GM12878 (cell line): ENCODE measurements at regions not wholly inside any gene's neighbourhood (a gene's known extent, or its start where the extent isn't known, plus 50 kb on each side); places are given as distances from the start of the nearest gene placed in this dataset.

Experiments
- ATAC-seq: fragments of 200-7000 bp; cut with Tn5 transposase; 3 replicates; pipeline ENCODE4 v1.9.1; 2020; ENCODE audit warnings: mild to moderate bottlenecking, moderate library complexity
- BruUV-seq: library from RNA; stranded (reverse); fragments of 400-500 nt; replicated peaks from 2 replicates; lab custom pipeline; 2021; lab: Mats Ljungman, UMichigan
- CTCF ChIA-PET: fragments of 300-600 bp; sonication (Branson Sonifier 250); formaldehyde crosslinking; extraction: SDS; loops from one replicate; lab custom pipeline; 2021; ENCODE audit warnings: inconsistent platforms; lab: Yijun Ruan, JAX
- POLR2A ChIA-PET: fragments of 350-600 bp; formaldehyde crosslinking; extraction: SDS; loops from one replicate; lab custom pipeline; 2021; ENCODE audit warnings: inconsistent platforms; lab: Charles Lee
- RAD21 ChIA-PET: fragments of 300-600 bp; sonication (Branson Sonifier 250); formaldehyde crosslinking; loops from one replicate; lab custom pipeline; 2023; ENCODE audit warnings: antibody characterized with exemption; ENCODE audit not compliant: unreplicated experiment; lab: Charles Lee
- SMC1A ChIA-PET: fragments of 300-600 bp; sonication (Branson Sonifier 250); formaldehyde crosslinking; loops from one replicate; lab custom pipeline; 2023; ENCODE audit not compliant: unreplicated experiment, uncharacterized antibody; lab: Charles Lee
- DNase-seq: peaks from one replicate; pipeline ENCODE4 v3.0.0-alpha.2; 2011; ENCODE audit warnings: low read depth, low spot score
- FAIRE-seq: peaks from 3 replicates; lab custom pipeline; 2011; peaks lifted over from hg19 to GRCh38; lab: Jason Lieb, UNC
- H2AFZ ChIP-seq: 2 replicates; pipeline ENCODE4 v1.6.0; 2011; ENCODE audit warnings: low read depth, low read length, control low read depth; ENCODE audit not compliant: control insufficient read depth
- H3K27ac ChIP-seq: 2 replicates; pipeline ENCODE4 v1.5.1; 2011; ENCODE audit warnings: control low read depth; ENCODE audit not compliant: control insufficient read depth, insufficient read depth
- H3K27me3 ChIP-seq, 2 experiments: replicated peaks in 1 of 2; 2 replicates each; pipeline versions ENCODE4 v1.6.0 to v1.6.1; 2011; ENCODE audit warnings: low read length in 1 of 2; ENCODE audit not compliant: control insufficient read depth in 2 of 2, insufficient read depth in 2 of 2
- H3K36me3 ChIP-seq, 2 experiments: 2 replicates each; pipeline ENCODE4 v1.5.1; 2011; ENCODE audit warnings: low read length in 1 of 2; ENCODE audit not compliant: control insufficient read depth in 2 of 2, insufficient read depth in 2 of 2
- H3K4me1 ChIP-seq: 2 replicates; pipeline ENCODE4 v1.6.1; 2011; ENCODE audit warnings: mild to moderate bottlenecking, low read length, moderate library complexity, mixed read lengths; ENCODE audit not compliant: control insufficient read depth, insufficient read depth
- H3K4me2 ChIP-seq: 2 replicates; pipeline ENCODE4 v1.6.0; 2011; ENCODE audit warnings: control low read depth; ENCODE audit not compliant: control insufficient read depth, insufficient read depth
- H3K4me3 ChIP-seq: fragments of 200-600 bp; sonication (generic); 2 replicates; pipeline ENCODE4 v1.5.1; 2016
- H3K79me2 ChIP-seq: 2 replicates; pipeline ENCODE4 v1.6.0; 2011; ENCODE audit warnings: low read length; ENCODE audit not compliant: control insufficient read depth, insufficient read depth
- H3K9ac ChIP-seq: 2 replicates; pipeline ENCODE4 v1.8.0; 2011; ENCODE audit warnings: low read length, control low read depth, mixed read lengths; ENCODE audit not compliant: control insufficient read depth, insufficient read depth
- H3K9me3 ChIP-seq: replicated peaks from 3 replicates; pipeline ENCODE4 v1.5.1; 2011; ENCODE audit warnings: mild to moderate bottlenecking, low read length; ENCODE audit not compliant: control insufficient read depth, insufficient read depth
- H4K20me1 ChIP-seq: 2 replicates; pipeline ENCODE4 v1.6.0; 2011; ENCODE audit not compliant: control insufficient read depth, insufficient read depth
- MEF2A ChIP-seq: IDR thresholded peaks from 2 replicates; pipeline ENCODE4 v1.6.1; 2011; ENCODE audit warnings: low read depth, mild to moderate bottlenecking, low read length, moderate library complexity; ENCODE audit not compliant: insufficient read depth
- PAX5 ChIP-seq: IDR thresholded peaks from 2 replicates; pipeline ENCODE4 v1.6.1; 2011; ENCODE audit warnings: low read depth, low read length, borderline replicate concordance
- TBL1XR1 ChIP-seq: IDR thresholded peaks from 2 replicates; pipeline ENCODE4 v1.6.1; 2012; ENCODE audit warnings: low read depth, low read length, improper control_type of control experiment
- ZNF24 ChIP-seq: fragments of 450-650 bp; IDR thresholded peaks from 2 replicates; pipeline ENCODE4 v1.6.1; 2017; ENCODE audit warnings: antibody characterized with exemption, mild to moderate bottlenecking
- WGBS: methylation state at CpG from one replicate; pipeline ENCODE4 v1.1.6; 2016; ENCODE audit warnings: low lambda C conversion rate; ENCODE audit not compliant: insufficient replicate concordance, insufficient coverage; ENCODE audit errors: missing lambda C conversion rate; 5-methylcytosine and 5-hydroxymethylcytosine counted together
- in situ Hi-C: fragments of 300-500 bp; cut with MboI; formaldehyde crosslinking; loops from 9 replicates; pipeline ENCODE4 v1.14.3; 2018; ENCODE audit warnings: mixed read lengths
- intact Hi-C: fragments of 100-400 bp; cut with micrococcal nuclease; formaldehyde crosslinking; loops from one replicate; pipeline ENCODE4 v1.14.2; 2022; ENCODE audit not compliant: unreplicated experiment
- TF ChIP-seq, protein P1 (sequence below), 3 experiments: IDR thresholded peaks in 2 of 3; conservative IDR thresholded peaks in 1 of 3; 2 replicates each; pipeline ENCODE4 v1.5.1; 2011; ENCODE audit warnings: low read depth in 3 of 3, low read length in 3 of 3, mild to moderate bottlenecking in 3 of 3, control low read depth in 2 of 3, moderate library complexity in 2 of 3, inconsistent platforms in 1 of 3, mixed read lengths in 1 of 3; ENCODE audit not compliant: control insufficient read depth in 2 of 3, insufficient read depth in 1 of 3; ENCODE audit errors: extremely low read depth in 1 of 3
- TF ChIP-seq, protein P2 (sequence below): fragments of 450-650 bp; IDR thresholded peaks from 2 replicates; pipeline ENCODE4 v1.6.1; 2017; ENCODE audit warnings: antibody characterized with exemption, mild to moderate bottlenecking, moderate library complexity

DNA sequence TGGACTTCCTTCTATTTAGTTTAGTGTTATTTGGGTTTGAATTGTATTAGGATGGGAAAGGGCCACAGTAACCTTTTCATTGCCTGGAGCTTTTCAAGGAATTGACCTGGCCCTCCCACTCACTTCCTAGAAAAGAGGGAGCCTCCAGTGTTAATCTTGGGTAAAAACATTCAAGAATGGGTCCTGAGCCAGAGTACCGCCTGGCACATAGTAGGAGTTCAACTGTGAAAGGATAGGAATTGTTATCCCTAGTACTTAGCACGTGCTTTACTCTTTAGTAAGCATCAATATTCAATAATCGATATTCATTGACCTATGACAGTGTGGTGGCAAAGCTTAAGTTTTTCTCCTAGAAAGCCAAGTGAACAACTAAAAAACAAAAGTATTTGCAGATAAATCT is 179.9 kb downstream of the IRS1 start:
- intact Hi-C loops: no loop called here
- in situ Hi-C loops: no loop called here
- FAIRE-seq (no peak), DNase-seq (no peak), ATAC-seq (no peak)
- Histone ChIP-seq H3K79me2 (no peaks in the 10 kb centered on the region), H3K9ac (no peak overlapping the region), H3K27me3 (no peaks in the 10 kb centered on the region), H3K27ac (no peak overlapping the region), H3K4me2 (no peak overlapping the region), H2AFZ (no peak overlapping the region), H3K9me3 (no peaks in the 10 kb centered on the region), H3K4me1 (no peaks in the 10 kb centered on the region), H3K4me3 (no peak overlapping the region), H3K36me3 (no peaks in the 10 kb centered on the region), H4K20me1 (no peaks in the 10 kb centered on the region)
- ChIA-PET RAD21 (no interaction called here), SMC1A (no interaction called here), POLR2A (no interaction called here), CTCF (no interaction called here)
- TF ChIP-seq MEF2A (no peak), PAX5 (no peak), ZNF24 (no peak), TBL1XR1 (no peak)
- TF ChIP-seq, protein P1, sequence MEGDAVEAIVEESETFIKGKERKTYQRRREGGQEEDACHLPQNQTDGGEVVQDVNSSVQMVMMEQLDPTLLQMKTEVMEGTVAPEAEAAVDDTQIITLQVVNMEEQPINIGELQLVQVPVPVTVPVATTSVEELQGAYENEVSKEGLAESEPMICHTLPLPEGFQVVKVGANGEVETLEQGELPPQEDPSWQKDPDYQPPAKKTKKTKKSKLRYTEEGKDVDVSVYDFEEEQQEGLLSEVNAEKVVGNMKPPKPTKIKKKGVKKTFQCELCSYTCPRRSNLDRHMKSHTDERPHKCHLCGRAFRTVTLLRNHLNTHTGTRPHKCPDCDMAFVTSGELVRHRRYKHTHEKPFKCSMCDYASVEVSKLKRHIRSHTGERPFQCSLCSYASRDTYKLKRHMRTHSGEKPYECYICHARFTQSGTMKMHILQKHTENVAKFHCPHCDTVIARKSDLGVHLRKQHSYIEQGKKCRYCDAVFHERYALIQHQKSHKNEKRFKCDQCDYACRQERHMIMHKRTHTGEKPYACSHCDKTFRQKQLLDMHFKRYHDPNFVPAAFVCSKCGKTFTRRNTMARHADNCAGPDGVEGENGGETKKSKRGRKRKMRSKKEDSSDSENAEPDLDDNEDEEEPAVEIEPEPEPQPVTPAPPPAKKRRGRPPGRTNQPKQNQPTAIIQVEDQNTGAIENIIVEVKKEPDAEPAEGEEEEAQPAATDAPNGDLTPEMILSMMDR (IDR thresholded peaks at IDR 0.05 in 2 of 3, conservative IDR thresholded peaks at IDR 0.05 in 1 of 3; ENCODE audit: control insufficient read depth in 2 of 3, extremely low read depth in 1 of 3, insufficient read depth in 1 of 3, low read depth in 3 of 3, low read length in 3 of 3): no peak
- TF ChIP-seq, protein P2, sequence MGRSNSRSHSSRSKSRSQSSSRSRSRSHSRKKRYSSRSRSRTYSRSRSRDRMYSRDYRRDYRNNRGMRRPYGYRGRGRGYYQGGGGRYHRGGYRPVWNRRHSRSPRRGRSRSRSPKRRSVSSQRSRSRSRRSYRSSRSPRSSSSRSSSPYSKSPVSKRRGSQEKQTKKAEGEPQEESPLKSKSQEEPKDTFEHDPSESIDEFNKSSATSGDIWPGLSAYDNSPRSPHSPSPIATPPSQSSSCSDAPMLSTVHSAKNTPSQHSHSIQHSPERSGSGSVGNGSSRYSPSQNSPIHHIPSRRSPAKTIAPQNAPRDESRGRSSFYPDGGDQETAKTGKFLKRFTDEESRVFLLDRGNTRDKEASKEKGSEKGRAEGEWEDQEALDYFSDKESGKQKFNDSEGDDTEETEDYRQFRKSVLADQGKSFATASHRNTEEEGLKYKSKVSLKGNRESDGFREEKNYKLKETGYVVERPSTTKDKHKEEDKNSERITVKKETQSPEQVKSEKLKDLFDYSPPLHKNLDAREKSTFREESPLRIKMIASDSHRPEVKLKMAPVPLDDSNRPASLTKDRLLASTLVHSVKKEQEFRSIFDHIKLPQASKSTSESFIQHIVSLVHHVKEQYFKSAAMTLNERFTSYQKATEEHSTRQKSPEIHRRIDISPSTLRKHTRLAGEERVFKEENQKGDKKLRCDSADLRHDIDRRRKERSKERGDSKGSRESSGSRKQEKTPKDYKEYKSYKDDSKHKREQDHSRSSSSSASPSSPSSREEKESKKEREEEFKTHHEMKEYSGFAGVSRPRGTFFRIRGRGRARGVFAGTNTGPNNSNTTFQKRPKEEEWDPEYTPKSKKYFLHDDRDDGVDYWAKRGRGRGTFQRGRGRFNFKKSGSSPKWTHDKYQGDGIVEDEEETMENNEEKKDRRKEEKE: no peak
- BruUV-seq: no TSS peak
- WGBS: 4% methylated on average over 3 of the region's 3 CpGs
